ENCODE measurements at regions not wholly inside any gene's neighbourhood (a gene's known extent, or its start where the extent isn't known, plus 50 kb on each side); places are given as distances from the start of the nearest gene placed in this dataset.
"Not testable (repeated sequence)": the region's sequence is repeated elsewhere in the genome, so short reads cannot be mapped to it uniquely, and the experiment has no call there.

- TF ChIP-seq CTCF (conservative IDR thresholded peaks at IDR 0.05; ENCODE audit: low read length); EZH2phosphoT487 (IDR thresholded peaks at IDR 0.05; ENCODE audit: borderline replicate concordance, low read depth, low read length): not testable (repeated sequence)
Measured at GRCh38 chr15:20243486-20244240, 297.9 kb downstream of the GOLGA6L6 start.
